ENCODE measurements at regions not wholly inside any gene's neighbourhood (a gene's known extent, or its start where the extent isn't known, plus 50 kb on each side); places are given as distances from the start of the nearest gene placed in this dataset.

DNA sequence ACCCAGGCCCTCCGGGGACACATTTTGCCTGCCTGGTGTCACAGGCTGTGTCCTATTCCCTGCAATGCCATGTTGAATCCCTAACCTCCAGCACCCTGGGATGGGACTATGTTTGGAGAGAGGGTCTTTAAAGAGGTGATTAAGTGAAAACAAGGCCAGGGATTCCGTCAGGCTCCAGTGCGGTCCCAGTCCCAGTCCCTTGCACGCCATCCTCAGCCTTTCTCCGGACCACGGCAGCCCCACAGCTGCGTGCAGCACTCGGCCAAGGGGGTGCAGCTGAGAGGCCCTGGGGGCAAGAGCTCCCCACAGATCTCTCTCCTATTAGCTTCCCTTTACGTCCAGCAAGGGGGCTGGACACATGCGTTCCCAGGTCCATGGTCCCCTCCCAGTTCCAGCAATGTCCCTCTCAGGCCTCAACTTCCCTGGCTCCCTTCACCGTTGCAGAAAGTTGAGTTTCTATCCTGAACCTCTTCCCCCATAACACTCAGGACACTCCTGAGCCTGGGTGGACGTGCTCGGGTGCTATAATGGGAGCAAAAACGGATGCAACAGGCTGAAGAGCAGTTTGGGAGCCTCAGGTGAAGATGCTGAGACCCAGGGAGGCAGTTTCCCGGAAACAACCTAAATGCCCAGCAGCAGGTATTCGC is 1422.7 kb downstream of the BRD1 start:
- POLR2A ChIA-PET = no interaction called here
- TF ChIP-seq GFI1B (tag by site-specific recombination; IDR thresholded peaks at IDR 0.05) = no peak
- Histone ChIP-seq H3K9me3 (ENCODE audit: control insufficient read depth, insufficient read depth, low read depth, low read length) (no peaks in the 10 kb centered on the region), H3K36me3 (ENCODE audit: control insufficient read depth in 2 of 2, insufficient read depth in 1 of 2, low read length in 2 of 2) (no peaks in the 10 kb centered on the region), H3K4me1 (ENCODE audit: control insufficient read depth, insufficient read depth, low read length) (no peaks in the 10 kb centered on the region), H3K27ac (ENCODE audit: extremely low read depth, low read depth, low read length) (no peak overlapping the region), H3K4me3 (ENCODE audit: low read depth, low read length) (no peak overlapping the region)
- CTCF ChIA-PET = no interaction called here

GRCh38 chr22:48403521-48404403 is 1423.9 kb downstream of the BRD1 start:
- POLR2A ChIA-PET = no interaction called here
- Histone ChIP-seq H3K4me1 (ENCODE audit: control insufficient read depth, insufficient read depth, low read length) (no peaks in the 10 kb centered on the region), H3K27ac (ENCODE audit: extremely low read depth, low read depth, low read length) (no peak overlapping the region), H3K36me3 (ENCODE audit: control insufficient read depth in 2 of 2, insufficient read depth in 1 of 2, low read length in 2 of 2) (no peaks in the 10 kb centered on the region), H3K9me3 (ENCODE audit: control insufficient read depth, insufficient read depth, low read depth, low read length) (no peaks in the 10 kb centered on the region), H3K4me3 (ENCODE audit: low read depth, low read length) (no peak overlapping the region)
- TF ChIP-seq ZNF76 (tag by site-specific recombination; IDR thresholded peaks at IDR 0.05; ENCODE audit: borderline replicate concordance, low read depth) (no peak), ZNF302 (tag by site-specific recombination; IDR thresholded peaks at IDR 0.05; ENCODE audit: low read depth) (no peak), ZNF677 (tag by site-specific recombination; IDR thresholded peaks at IDR 0.05) (no peak), ZIC2 (tag by site-specific recombination; IDR thresholded peaks at IDR 0.05) (peak; percentile 24; the same call in 1 of the 2 replicates), ZFHX2 (tag by site-specific recombination; conservative IDR thresholded peaks at IDR 0.05) (no peak)
- CTCF ChIA-PET = interaction anchor here (0.7 kb wide), 1 partner anchor 1605 kb away, joined by 4 read pairs; no protein-coding TSS in a partner anchor

GRCh38 chr22:48402591-48403031 is 1425.1 kb downstream of the BRD1 start:
- no peak overlapping the region for H3K27ac ChIP-seq (ENCODE audit: extremely low read depth, low read depth, low read length)
- H3K4me3 ChIP-seq (ENCODE audit: low read depth, low read length) = no peak overlapping the region
- no peaks in the 10 kb centered on the region for H3K36me3 ChIP-seq (ENCODE audit: control insufficient read depth in 2 of 2, insufficient read depth in 1 of 2, low read length in 2 of 2)
- H3K4me1 ChIP-seq (ENCODE audit: control insufficient read depth, insufficient read depth, low read length) = no peaks in the 10 kb centered on the region
- no peaks in the 10 kb centered on the region for H3K9me3 ChIP-seq (ENCODE audit: control insufficient read depth, insufficient read depth, low read depth, low read length)
- no peak for TF ChIP-seq KLF9 (tag by site-specific recombination; IDR thresholded peaks at IDR 0.05; ENCODE audit: low read depth)
- TF ChIP-seq, protein P1, sequence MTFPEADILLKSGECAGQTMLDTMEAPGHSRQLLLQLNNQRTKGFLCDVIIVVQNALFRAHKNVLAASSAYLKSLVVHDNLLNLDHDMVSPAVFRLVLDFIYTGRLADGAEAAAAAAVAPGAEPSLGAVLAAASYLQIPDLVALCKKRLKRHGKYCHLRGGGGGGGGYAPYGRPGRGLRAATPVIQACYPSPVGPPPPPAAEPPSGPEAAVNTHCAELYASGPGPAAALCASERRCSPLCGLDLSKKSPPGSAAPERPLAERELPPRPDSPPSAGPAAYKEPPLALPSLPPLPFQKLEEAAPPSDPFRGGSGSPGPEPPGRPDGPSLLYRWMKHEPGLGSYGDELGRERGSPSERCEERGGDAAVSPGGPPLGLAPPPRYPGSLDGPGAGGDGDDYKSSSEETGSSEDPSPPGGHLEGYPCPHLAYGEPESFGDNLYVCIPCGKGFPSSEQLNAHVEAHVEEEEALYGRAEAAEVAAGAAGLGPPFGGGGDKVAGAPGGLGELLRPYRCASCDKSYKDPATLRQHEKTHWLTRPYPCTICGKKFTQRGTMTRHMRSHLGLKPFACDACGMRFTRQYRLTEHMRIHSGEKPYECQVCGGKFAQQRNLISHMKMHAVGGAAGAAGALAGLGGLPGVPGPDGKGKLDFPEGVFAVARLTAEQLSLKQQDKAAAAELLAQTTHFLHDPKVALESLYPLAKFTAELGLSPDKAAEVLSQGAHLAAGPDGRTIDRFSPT (tag by site-specific recombination; IDR thresholded peaks at IDR 0.05) = no peak
- TF ChIP-seq ZNF19 (tag by site-specific recombination; IDR thresholded peaks at IDR 0.05; ENCODE audit: low read depth) = no peak
- no peak for TF ChIP-seq AEBP2 (tag by site-specific recombination; IDR thresholded peaks at IDR 0.05; ENCODE audit: borderline replicate concordance)
- no peak for TF ChIP-seq ZNF514 (tag by site-specific recombination; IDR thresholded peaks at IDR 0.05)
- TF ChIP-seq BCL11B (tag by site-specific recombination; IDR thresholded peaks at IDR 0.05; ENCODE audit: low read depth) = no peak
- no peak for TF ChIP-seq ZNF544 (tag by site-specific recombination; IDR thresholded peaks at IDR 0.05)
- no peak for TF ChIP-seq ZNF560 (tag by site-specific recombination; IDR thresholded peaks at IDR 0.05; ENCODE audit: borderline replicate concordance)
- TF ChIP-seq ZNF529 (tag by site-specific recombination; IDR thresholded peaks at IDR 0.05; ENCODE audit: insufficient replicate concordance) = no peak
- ChIA-PET CTCF (interaction anchor here (0.7 kb wide), 1 partner anchor 1604 kb away, joined by 4 read pairs; no protein-coding TSS in a partner anchor), POLR2A (no interaction called here)
